HG02623 (cell line): ENCODE measurements at regions not wholly inside any gene's neighbourhood (a gene's known extent, or its start where the extent isn't known, plus 50 kb on each side); places are given as distances from the start of the nearest gene placed in this dataset.

Experiments
- ATAC-seq: cut with Tn5 transposase; IDR thresholded peaks from one replicate; pipeline ENCODE4 v1.9.1; 2021; ENCODE audit warnings: moderate library complexity; ENCODE audit not compliant: unreplicated experiment

GRCh38 chr2:7824211-7824610 lies 857.6 kb upstream of the ID2 start:
- no peak for ATAC-seq

GRCh38 chr2:7825591-7826312 lies 856.1 kb upstream of the ID2 start:
- peak; percentile 79 for ATAC-seq

- no peak for ATAC-seq
These were observed 855.2 kb upstream of the ID2 start for GRCh38 chr2:7826656-7827055.

GRCh38 chr2:7829241-7829640 lies 852.6 kb upstream of the ID2 start:
- ATAC-seq, result no peak

GRCh38 chr2:7830616-7831015 lies 851.2 kb upstream of the ID2 start:
- ATAC-seq, result no peak

- ATAC-seq, result no peak
These were observed 846.7 kb upstream of the ID2 start for GRCh38 chr2:7835151-7835550.

GRCh38 chr2:7835693-7836680 lies 845.9 kb upstream of the ID2 start:
- ATAC-seq, result peak; percentile 95

- no peak for ATAC-seq
These were observed 844.6 kb upstream of the ID2 start for GRCh38 chr2:7837237-7837760.

GRCh38 chr2:7838669-7839068 lies 843.2 kb upstream of the ID2 start:
- ATAC-seq, result no peak

- no peak for ATAC-seq
These were observed 841.0 kb upstream of the ID2 start for GRCh38 chr2:7840651-7841380.

GRCh38 chr2:7841751-7842150 lies 840.1 kb upstream of the ID2 start:
- ATAC-seq, result no peak

- no peak for ATAC-seq
These were observed 837.4 kb upstream of the ID2 start for GRCh38 chr2:7844414-7844965.

GRCh38 chr2:7845332-7845731 lies 836.5 kb upstream of the ID2 start:
- ATAC-seq, result no peak

- no peak for ATAC-seq
These were observed 835.2 kb upstream of the ID2 start for GRCh38 chr2:7846607-7847006.

- no peak for ATAC-seq
These were observed 834.5 kb upstream of the ID2 start for GRCh38 chr2:7847321-7847720.

GRCh38 chr2:7849027-7849426 lies 832.8 kb upstream of the ID2 start:
- ATAC-seq, result no peak

GRCh38 chr2:7849531-7849930 lies 832.3 kb upstream of the ID2 start:
- no peak for ATAC-seq

GRCh38 chr2:7852546-7852945 lies 829.3 kb upstream of the ID2 start:
- ATAC-seq, result no peak

- ATAC-seq, result no peak
These were observed 824.0 kb upstream of the ID2 start for GRCh38 chr2:7857904-7858303.

- no peak for ATAC-seq
These were observed 823.2 kb upstream of the ID2 start for GRCh38 chr2:7858624-7859023.

- ATAC-seq, result no peak
These were observed 821.2 kb upstream of the ID2 start for GRCh38 chr2:7860693-7861092.
